MM.1S (cell line): ENCODE measurements at regions not wholly inside any gene's neighbourhood (a gene's known extent, or its start where the extent isn't known, plus 50 kb on each side); places are given as distances from the start of the nearest gene placed in this dataset.

ENCODE experiments used
- DNase-seq: peaks from one replicate; pipeline ENCODE4 v3.0.0-alpha.2; 2015
- H2AFZ ChIP-seq: fragments of 300-600 bp; sonication (generic); 2 replicates; pipeline ENCODE4 v1.6.0; 2016; ENCODE audit warnings: antibody characterized with exemption, low read length
- H3F3A ChIP-seq: fragments of 300-600 bp; sonication (generic); 2 replicates; pipeline ENCODE4 v1.6.1; 2016; ENCODE audit warnings: mild to moderate bottlenecking, antibody characterized with exemption, low read length, moderate library complexity, mixed read lengths; ENCODE audit not compliant: insufficient read depth
- H3K27ac ChIP-seq: fragments of 300-600 bp; sonication (generic); 2 replicates; pipeline ENCODE4 v1.5.1; 2016; ENCODE audit warnings: mild to moderate bottlenecking, low read length
- H3K27me3 ChIP-seq: fragments of 300-600 bp; sonication (generic); replicated peaks from 2 replicates; pipeline ENCODE4 v1.6.0; 2016; ENCODE audit warnings: low read length; ENCODE audit not compliant: insufficient read depth
- H3K36me3 ChIP-seq: fragments of 300-600 bp; sonication (generic); replicated peaks from 2 replicates; pipeline ENCODE4 v1.6.1; 2016; ENCODE audit warnings: mild to moderate bottlenecking, low read length, mixed read lengths; ENCODE audit not compliant: insufficient read depth
- H3K4me1 ChIP-seq: fragments of 300-600 bp; sonication (generic); 2 replicates; pipeline ENCODE4 v1.6.1; 2016; ENCODE audit warnings: low read length, mixed read lengths
- H3K4me2 ChIP-seq: fragments of 300-600 bp; sonication (generic); 2 replicates; pipeline ENCODE4 v1.6.0; 2016; ENCODE audit warnings: low read depth, low read length
- H3K4me3 ChIP-seq: fragments of 300-600 bp; sonication (generic); 2 replicates; pipeline ENCODE4 v1.5.1; 2016; ENCODE audit warnings: low read length, mixed read lengths
- H3K79me2 ChIP-seq: fragments of 300-600 bp; sonication (generic); 2 replicates; pipeline ENCODE4 v1.6.1; 2016; ENCODE audit warnings: mixed run types, low read length, mixed read lengths
- H3K9ac ChIP-seq: fragments of 300-600 bp; sonication (generic); 2 replicates; pipeline ENCODE4 v1.6.1; 2016; ENCODE audit warnings: low read length, mixed read lengths
- H3K9me2 ChIP-seq: fragments of 300-600 bp; sonication (generic); replicated peaks from 2 replicates; pipeline ENCODE4 v1.6.1; 2016; ENCODE audit warnings: mild to moderate bottlenecking, low read length, mixed read lengths; ENCODE audit not compliant: insufficient read depth
- H3K9me3 ChIP-seq: fragments of 300-600 bp; sonication (generic); replicated peaks from 2 replicates; pipeline ENCODE4 v1.6.1; 2016; ENCODE audit warnings: mild to moderate bottlenecking, low read length, mixed read lengths; ENCODE audit not compliant: insufficient read depth
- H4K20me1 ChIP-seq: fragments of 300-600 bp; sonication (generic); 2 replicates; pipeline ENCODE4 v1.6.1; 2016; ENCODE audit warnings: mild to moderate bottlenecking, low read length, moderate library complexity, mixed read lengths; ENCODE audit not compliant: insufficient read depth
- CTCF ChIP-seq: fragments of 300-600 bp; sonication (generic); IDR thresholded peaks from 2 replicates; pipeline ENCODE4 v1.5.1; 2016; ENCODE audit warnings: antibody characterized with exemption, low read length, mixed read lengths
- EZH2 ChIP-seq: fragments of 300-600 bp; sonication (generic); optimal IDR thresholded peaks from 2 replicates; pipeline ENCODE3; 2017; ENCODE audit warnings: low read depth, mild to moderate bottlenecking, antibody characterized with exemption, low read length, mixed read lengths
- EZH2phosphoT487 ChIP-seq: fragments of 300-600 bp; sonication (generic); IDR thresholded peaks from 2 replicates; pipeline ENCODE4 v1.6.1; 2018; ENCODE audit warnings: antibody characterized with exemption, low read length

DNA sequence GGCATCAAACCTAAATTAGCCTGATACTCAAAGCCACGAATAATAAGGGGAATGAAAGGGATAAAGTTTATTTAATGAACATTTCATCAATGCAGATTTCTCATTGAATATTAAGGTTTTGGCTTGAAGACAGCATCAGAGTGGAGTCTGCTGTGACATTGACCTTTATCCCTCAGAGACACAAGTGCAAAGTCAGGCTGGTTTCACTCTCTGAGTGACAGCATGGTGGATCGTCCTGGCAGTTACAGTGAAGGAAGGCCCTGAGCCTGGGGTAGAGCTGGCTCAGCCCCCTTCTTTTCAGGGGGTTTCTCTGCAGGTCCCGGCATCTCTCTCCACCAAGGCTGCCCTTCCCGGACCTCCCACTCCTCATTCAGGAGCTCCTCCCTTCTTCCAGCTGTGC, 503.1 kb downstream of the PREX1 start:
- Histone ChIP-seq H2AFZ (no peak overlapping the region), H3K4me1 (no peaks in the 10 kb centered on the region), H3K9me3 (no peaks in the 10 kb centered on the region), H3K4me2 (no peak overlapping the region), H3K9ac (no peak overlapping the region), H3K27ac (no peak overlapping the region), H3K79me2 (no peaks in the 10 kb centered on the region), H3K27me3 (no peaks in the 10 kb centered on the region), H3F3A (no peaks in the 10 kb centered on the region), H3K4me3 (no peak overlapping the region), H3K9me2 (no peaks in the 10 kb centered on the region), H3K36me3 (no peaks in the 10 kb centered on the region), H4K20me1 (no peaks in the 10 kb centered on the region)
- peak; percentile 11 for DNase-seq
- no peak for TF ChIP-seq EZH2
- no peak for TF ChIP-seq EZH2phosphoT487

DNA sequence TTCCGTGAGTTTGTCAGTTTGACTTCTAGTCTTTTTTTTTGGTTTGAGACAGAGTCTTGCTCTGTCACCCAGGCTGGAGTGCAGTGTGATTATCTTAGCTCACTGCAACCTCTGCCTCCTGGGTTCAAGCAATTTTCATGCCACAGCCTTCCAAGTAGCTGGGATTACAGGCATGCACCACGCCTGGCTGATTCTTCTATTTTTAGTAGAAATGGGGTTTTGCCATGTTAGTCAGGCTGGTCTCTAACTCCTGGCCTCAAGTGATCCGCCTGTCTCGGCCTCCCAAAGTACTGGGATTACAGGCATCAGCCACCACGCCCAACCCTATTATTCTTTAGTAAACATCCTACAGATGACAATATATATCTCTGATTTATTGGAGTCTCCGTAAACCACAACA, 506.5 kb downstream of the PREX1 start:
- Histone ChIP-seq H3K4me2 (no peak overlapping the region), H3K79me2 (no peaks in the 10 kb centered on the region), H3K4me3 (no peak overlapping the region), H2AFZ (no peak overlapping the region), H3K9ac (no peak overlapping the region), H4K20me1 (no peaks in the 10 kb centered on the region), H3K36me3 (no peaks in the 10 kb centered on the region), H3K4me1 (0 out of 2 replicates have a peak, but pooled peaks cover 7% of the 10 kb centered on the region), H3K9me2 (no peaks in the 10 kb centered on the region), H3K27me3 (no peaks in the 10 kb centered on the region), H3K9me3 (no peaks in the 10 kb centered on the region), H3K27ac (no peak overlapping the region), H3F3A (no peaks in the 10 kb centered on the region)
- TF ChIP-seq EZH2phosphoT487 (no peak), EZH2 (no peak), CTCF (no peak)
- no peak for DNase-seq

DNA sequence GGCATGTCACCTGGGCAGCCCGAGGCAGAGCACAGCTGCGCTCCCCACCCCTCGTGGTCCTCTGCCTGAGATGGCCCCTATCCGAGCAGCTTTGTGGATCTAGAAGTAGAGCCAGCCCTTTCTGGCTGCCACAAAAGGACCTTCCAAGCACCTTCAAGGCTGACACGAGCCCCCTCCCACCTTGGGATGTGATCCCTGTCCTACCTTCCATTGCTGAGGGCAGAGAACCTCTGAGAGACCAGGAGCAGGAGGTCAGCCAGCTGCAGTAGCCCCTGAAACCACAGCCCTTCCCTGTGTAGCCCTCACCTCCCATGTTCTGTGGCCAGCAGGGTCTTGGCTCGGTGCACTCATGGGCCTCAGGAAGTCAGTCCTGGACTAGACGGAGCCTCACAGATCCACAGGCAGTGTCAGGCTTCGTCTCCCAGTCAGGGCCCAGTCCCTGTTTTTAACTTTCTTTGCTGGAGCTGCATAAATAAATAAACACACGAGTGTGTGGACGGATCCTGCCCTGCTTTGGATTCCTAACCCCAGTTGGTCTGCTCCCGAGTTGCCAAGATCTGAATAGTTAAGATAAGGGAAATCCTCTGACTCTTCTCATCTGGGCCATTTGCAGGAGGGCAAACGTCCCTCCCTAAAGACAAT, 507.7 kb downstream of the PREX1 start:
- Histone ChIP-seq H3K4me2 (no peak overlapping the region), H3K79me2 (no peaks in the 10 kb centered on the region), H3K9me3 (no peaks in the 10 kb centered on the region), H2AFZ (no peak overlapping the region), H3K36me3 (no peaks in the 10 kb centered on the region), H3K9ac (no peak overlapping the region), H3K9me2 (no peaks in the 10 kb centered on the region), H3K4me1 (0 out of 2 replicates have a peak, but pooled peaks cover 7% of the 10 kb centered on the region), H3K4me3 (no peak overlapping the region), H4K20me1 (no peaks in the 10 kb centered on the region), H3K27ac (no peak overlapping the region), H3F3A (no peaks in the 10 kb centered on the region), H3K27me3 (no peaks in the 10 kb centered on the region)
- no peak for TF ChIP-seq EZH2
- TF ChIP-seq CTCF: no peak
- TF ChIP-seq EZH2phosphoT487: no peak
- DNase-seq: no peak

DNA sequence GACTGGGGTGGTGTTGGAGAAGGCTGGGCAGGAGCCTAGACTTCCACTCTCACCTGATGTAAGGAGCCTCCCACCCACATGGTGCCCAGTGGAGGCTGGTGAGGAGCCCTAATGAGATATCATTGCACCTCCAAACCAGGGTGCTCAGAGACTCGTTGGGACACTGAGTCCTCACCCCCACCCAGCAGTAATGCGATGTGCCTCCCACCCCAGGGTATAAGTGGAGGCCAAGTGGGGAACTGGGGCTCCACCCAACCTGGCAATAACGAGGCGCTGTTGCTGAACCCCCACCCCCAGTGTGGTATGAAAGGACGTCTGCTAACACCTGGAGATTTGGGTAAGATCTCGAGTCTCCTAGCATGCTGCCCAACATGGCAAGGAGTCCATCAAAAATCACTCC, 510.2 kb downstream of the PREX1 start:
- Histone ChIP-seq H4K20me1 (no peaks in the 10 kb centered on the region), H3K36me3 (no peaks in the 10 kb centered on the region), H3K4me1 (0 out of 2 replicates have a peak, but pooled peaks cover 7% of the 10 kb centered on the region), H3K27me3 (no peaks in the 10 kb centered on the region), H3K9me3 (no peaks in the 10 kb centered on the region), H3K4me3 (no peak overlapping the region), H3K27ac (no peak overlapping the region), H3K79me2 (no peaks in the 10 kb centered on the region), H3K9me2 (no peaks in the 10 kb centered on the region), H3K4me2 (no peak overlapping the region), H2AFZ (no peak overlapping the region), H3K9ac (no peak overlapping the region), H3F3A (no peaks in the 10 kb centered on the region)
- TF ChIP-seq EZH2phosphoT487: no peak
- TF ChIP-seq CTCF: no peak
- no peak for TF ChIP-seq EZH2
- no peak for DNase-seq
